ENCODE measurements at regions not wholly inside any gene's neighbourhood (a gene's known extent, or its start where the extent isn't known, plus 50 kb on each side); places are given as distances from the start of the nearest gene placed in this dataset.

- 74 to 78% methylated on average over 2 of the region's 2 CpGs for WGBS, 2 donors
- no peak for TF ChIP-seq CTCF (IDR thresholded peaks at IDR 0.05)
- TF ChIP-seq POLR2A (IDR thresholded peaks at IDR 0.05) = no peak
- H3K4me3 ChIP-seq (ENCODE audit: low read depth, poor library complexity, severe bottlenecking) = no peak overlapping the region
- no peak for DNase-seq (ENCODE audit: low spot score in 2 of 2)
- intact Hi-C loops (cut with DNase I; ENCODE audit: low total_unique reads) = no loop called here
Measured at GRCh38 chr5:124516567-124516966, 229.9 kb downstream of the ZNF608 start.

DNA sequence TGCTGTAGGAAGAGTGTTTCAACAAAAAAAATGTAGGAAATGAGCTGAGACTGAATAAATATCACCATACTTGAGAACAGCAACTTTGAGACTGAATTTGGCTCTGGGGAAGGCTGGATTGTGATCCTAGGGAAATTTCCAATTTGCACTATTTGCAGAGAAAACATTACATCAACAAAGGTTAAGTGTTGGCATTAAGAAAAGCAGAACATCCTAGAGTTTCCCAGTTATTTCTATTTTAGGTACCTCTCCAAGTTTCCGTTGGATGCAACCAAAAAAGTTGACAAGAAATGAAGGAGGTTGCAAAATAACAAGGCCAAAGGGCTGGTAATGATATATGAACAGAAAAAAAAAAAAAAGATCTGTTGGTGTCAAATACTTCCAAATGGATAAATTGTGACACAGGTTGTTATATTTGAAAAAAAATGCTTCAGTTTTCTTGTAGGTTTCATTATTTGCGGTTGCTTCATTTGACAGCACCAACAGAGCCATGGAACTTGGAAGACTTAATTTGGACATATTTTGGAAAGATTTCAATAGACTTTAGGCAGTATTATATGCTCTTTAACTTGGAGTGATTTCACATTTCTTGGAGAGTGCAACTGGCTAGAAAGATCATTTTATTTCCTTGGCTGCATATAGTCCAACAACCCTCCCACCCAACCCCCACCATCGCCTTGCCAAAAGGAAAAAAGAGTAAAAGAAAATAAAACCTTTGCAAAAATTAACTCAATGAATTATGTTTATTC is 230.8 kb downstream of the ZNF608 start:
- no peak overlapping the region for H3K4me3 ChIP-seq (ENCODE audit: low read depth, poor library complexity, severe bottlenecking)
- WGBS, 2 donors = 29 to 38% methylated on average over 3 of the region's 3 CpGs
- no peak for DNase-seq (ENCODE audit: low spot score in 2 of 2)
- intact Hi-C loops (cut with DNase I; ENCODE audit: low total_unique reads) = no loop called here
- TF ChIP-seq CTCF (IDR thresholded peaks at IDR 0.05) (no peak), POLR2A (IDR thresholded peaks at IDR 0.05) (no peak)

GRCh38 chr5:124514956-124515355 is 231.5 kb downstream of the ZNF608 start:
- no peak overlapping the region for H3K4me3 ChIP-seq (ENCODE audit: low read depth, poor library complexity, severe bottlenecking)
- intact Hi-C loops (cut with DNase I; ENCODE audit: low total_unique reads) = no loop called here
- WGBS, 2 donors = 84 to 92% methylated on average over 3 of the region's 3 CpGs
- no peak for DNase-seq (ENCODE audit: low spot score in 2 of 2)
- TF ChIP-seq CTCF (IDR thresholded peaks at IDR 0.05) (no peak), POLR2A (IDR thresholded peaks at IDR 0.05) (no peak)

GRCh38 chr5:124512952-124513632 is 233.3 kb downstream of the ZNF608 start:
- no peak for DNase-seq (ENCODE audit: low spot score in 2 of 2)
- TF ChIP-seq CTCF (IDR thresholded peaks at IDR 0.05) (no peak), POLR2A (IDR thresholded peaks at IDR 0.05) (no peak)
- intact Hi-C loops (cut with DNase I; ENCODE audit: low total_unique reads) = no loop called here
- no peak overlapping the region for H3K4me3 ChIP-seq (ENCODE audit: low read depth, poor library complexity, severe bottlenecking)
- 94% methylated on average over 5 of the region's 5 CpGs for WGBS, 2 donors

DNA sequence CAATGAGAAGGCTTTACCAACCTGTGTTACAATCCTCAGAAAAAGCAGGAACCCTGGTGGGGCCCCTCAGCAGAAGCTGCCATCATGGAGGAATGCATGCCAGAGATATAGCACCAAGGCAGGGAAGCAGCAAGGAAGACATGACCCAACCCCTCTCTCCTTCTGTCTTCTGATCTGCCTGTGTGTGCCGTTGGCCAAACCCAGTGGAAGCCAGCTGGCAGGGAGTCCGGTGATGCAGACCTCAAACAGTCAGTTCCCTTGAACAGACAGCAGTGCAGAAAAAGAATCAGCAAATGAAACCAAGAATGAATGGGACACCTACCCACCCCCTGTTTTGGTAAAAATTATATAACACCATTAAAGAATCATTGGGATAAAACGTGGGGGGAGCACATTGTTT is 234.2 kb downstream of the ZNF608 start:
- no peak for DNase-seq (ENCODE audit: low spot score in 2 of 2)
- intact Hi-C loops (cut with DNase I; ENCODE audit: low total_unique reads) = no loop called here
- no peak for TF ChIP-seq CTCF (IDR thresholded peaks at IDR 0.05)
- no peak for TF ChIP-seq POLR2A (IDR thresholded peaks at IDR 0.05)
- H3K4me3 ChIP-seq (ENCODE audit: low read depth, poor library complexity, severe bottlenecking) = no peak overlapping the region
- WGBS, 2 donors = 37 to 38% methylated on average over 3 of the region's 3 CpGs

Data from lower leg skin (tissue), 4 donors.